ENCODE measurements at regions not wholly inside any gene's neighbourhood (a gene's known extent, or its start where the extent isn't known, plus 50 kb on each side); places are given as distances from the start of the nearest gene placed in this dataset.

DNA sequence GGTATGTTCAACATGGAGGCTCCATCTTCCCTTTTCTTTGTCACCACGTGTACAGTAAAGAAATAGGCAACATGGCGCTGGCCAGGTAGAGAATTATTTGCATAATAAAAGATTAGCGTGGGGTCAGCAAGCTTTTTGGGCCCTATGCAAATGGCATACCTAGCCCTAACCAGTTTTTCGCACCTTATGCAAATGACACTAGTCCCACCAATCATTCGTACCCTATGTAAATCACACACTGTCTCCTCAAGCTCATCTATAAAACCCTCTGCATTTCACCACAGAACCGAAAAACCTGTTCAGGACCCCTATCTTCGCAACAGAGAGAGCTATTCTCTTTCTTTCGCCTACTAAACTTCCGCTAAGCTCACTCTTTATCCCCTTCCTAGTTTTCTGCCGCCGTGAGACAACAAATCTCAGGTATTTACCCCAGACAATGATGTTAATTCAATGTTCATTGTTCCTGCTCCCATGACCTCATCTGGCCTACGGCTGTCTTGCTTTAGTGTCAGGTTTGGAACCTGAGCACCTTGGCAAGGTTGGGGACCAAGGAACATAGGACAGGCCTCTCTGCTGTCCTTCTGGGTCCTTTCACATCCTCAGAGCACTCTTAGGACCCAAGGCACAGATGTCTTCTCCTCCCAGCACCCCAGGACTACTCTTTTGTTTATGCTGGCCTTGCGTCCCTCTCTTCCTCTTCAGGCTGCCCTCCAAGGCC is 180.7 kb upstream of the RAI14 start:
- ChIA-PET POLR2A (no interaction called here), CTCF (interaction anchor here (1.1 to 4.9 kb wide), 16 partner anchors 9 to 1450 kb away, joined by 3 to 82 read pairs (median 8); partner anchors contain the start of genes BRIX1, DNAJC21, RAD1 and TTC23L)
- dilution Hi-C loops (cut with MboI; ENCODE audit: extremely low pct_ligation_motif_present, low sequenced_read_pairs) = loop anchor here (25.0 kb wide), 1 partner anchor 437 kb away; the partner anchor contains the start of genes BRIX1 and RAD1

More for the DNA sequence above, 180.7 kb upstream of the RAI14 start:
- Histone ChIP-seq H3K36me3 (ENCODE audit: control insufficient read depth in 2 of 2, extremely low read depth in 1 of 2, insufficient read depth in 2 of 2, low read length in 2 of 2) (no peaks in the 10 kb centered on the region), H2AFZ (ENCODE audit: low read depth, low read length) (no peak overlapping the region), H3K27me3 (ENCODE audit: control insufficient read depth in 2 of 2, insufficient read depth in 2 of 2, low read length in 2 of 2) (peaks cover 0 to 4% of the 10 kb centered on the region in 2 experiments), H3K4me3 (replicated peaks in 1 of 3; ENCODE audit: insufficient read depth in 1 of 3, low read depth in 1 of 3, low read length in 3 of 3) (no peak overlapping the region), H3K9ac (replicated peaks; ENCODE audit: extremely low read depth, insufficient read depth, low read length) (no peak overlapping the region), H3K4me1 (ENCODE audit: control insufficient read depth, extremely low read depth, insufficient read depth, low read length) (no peaks in the 10 kb centered on the region), H3K79me2 (ENCODE audit: control insufficient read depth, insufficient read depth, low read length) (no peaks in the 10 kb centered on the region), H4K20me1 (replicated peaks; ENCODE audit: control insufficient read depth, extremely low read depth, insufficient read depth, low read length) (no peaks in the 10 kb centered on the region), H3K4me2 (ENCODE audit: insufficient read depth, low read length) (no peak overlapping the region), H3K9me1 (replicated peaks; ENCODE audit: control insufficient read depth, extremely low read depth, insufficient read depth, low read length) (no peaks in the 10 kb centered on the region), H3K27ac (ENCODE audit: insufficient read depth, low read depth, low read length) (no peak overlapping the region), H3K9me3 (replicated peaks; ENCODE audit: control insufficient read depth, insufficient read depth, low read length) (no peaks in the 10 kb centered on the region)
- BruUV-seq (replicated peaks) = no TSS peak
- FAIRE-seq (peak; percentile 64), DNase-seq (ENCODE audit: low read depth, low spot score) (no peak)
- TF ChIP-seq, protein P1, sequence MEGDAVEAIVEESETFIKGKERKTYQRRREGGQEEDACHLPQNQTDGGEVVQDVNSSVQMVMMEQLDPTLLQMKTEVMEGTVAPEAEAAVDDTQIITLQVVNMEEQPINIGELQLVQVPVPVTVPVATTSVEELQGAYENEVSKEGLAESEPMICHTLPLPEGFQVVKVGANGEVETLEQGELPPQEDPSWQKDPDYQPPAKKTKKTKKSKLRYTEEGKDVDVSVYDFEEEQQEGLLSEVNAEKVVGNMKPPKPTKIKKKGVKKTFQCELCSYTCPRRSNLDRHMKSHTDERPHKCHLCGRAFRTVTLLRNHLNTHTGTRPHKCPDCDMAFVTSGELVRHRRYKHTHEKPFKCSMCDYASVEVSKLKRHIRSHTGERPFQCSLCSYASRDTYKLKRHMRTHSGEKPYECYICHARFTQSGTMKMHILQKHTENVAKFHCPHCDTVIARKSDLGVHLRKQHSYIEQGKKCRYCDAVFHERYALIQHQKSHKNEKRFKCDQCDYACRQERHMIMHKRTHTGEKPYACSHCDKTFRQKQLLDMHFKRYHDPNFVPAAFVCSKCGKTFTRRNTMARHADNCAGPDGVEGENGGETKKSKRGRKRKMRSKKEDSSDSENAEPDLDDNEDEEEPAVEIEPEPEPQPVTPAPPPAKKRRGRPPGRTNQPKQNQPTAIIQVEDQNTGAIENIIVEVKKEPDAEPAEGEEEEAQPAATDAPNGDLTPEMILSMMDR (IDR thresholded peaks at IDR 0.05; ENCODE audit: extremely low read depth in 1 of 2, insufficient read depth in 1 of 2, low read depth in 1 of 2, low read length in 2 of 2) = no peak
- TF ChIP-seq EZH2 (IDR thresholded peaks at IDR 0.05; ENCODE audit: borderline replicate concordance, low read depth, low read length, severe bottlenecking) = no peak
- TF ChIP-seq MYC (IDR thresholded peaks at IDR 0.05; ENCODE audit: low read depth, low read length) = no peak
- no peak for TF ChIP-seq JUN (IDR thresholded peaks at IDR 0.05; ENCODE audit: borderline replicate concordance, insufficient read depth, insufficient read length, low read depth)
- TF ChIP-seq POLR2AphosphoS5 (IDR thresholded peaks at IDR 0.05; ENCODE audit: insufficient read depth, low read depth, low read length) = no peak
- TF ChIP-seq, protein P2, sequence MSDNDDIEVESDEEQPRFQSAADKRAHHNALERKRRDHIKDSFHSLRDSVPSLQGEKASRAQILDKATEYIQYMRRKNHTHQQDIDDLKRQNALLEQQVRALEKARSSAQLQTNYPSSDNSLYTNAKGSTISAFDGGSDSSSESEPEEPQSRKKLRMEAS (IDR thresholded peaks at IDR 0.05; ENCODE audit: insufficient read depth, insufficient read length) = no peak
- no peak for TF ChIP-seq GATA2 (IDR thresholded peaks at IDR 0.05; ENCODE audit: insufficient read depth, insufficient read length, low read depth, low read length)
- TF ChIP-seq FOS (IDR thresholded peaks at IDR 0.05; ENCODE audit: borderline replicate concordance, insufficient read depth, low read length) = no peak
- no peak for TF ChIP-seq POLR2A (IDR thresholded peaks at IDR 0.05; ENCODE audit: low read depth, low read length)
- intact Hi-C loops (cut with micrococcal nuclease) = no loop called here
